Panc1 (cell line): ENCODE measurements at regions not wholly inside any gene's neighbourhood (a gene's known extent, or its start where the extent isn't known, plus 50 kb on each side); places are given as distances from the start of the nearest gene placed in this dataset.

Experiments used
- POLR2AphosphoS5 ChIP-seq: IDR thresholded peaks from 2 replicates; pipeline ENCODE4 v1.6.1; 2012; ENCODE audit warnings: mild to moderate bottlenecking, low read depth, low read length, moderate library complexity
- TF ChIP-seq, protein P1 (sequence below): fragments of 450-650 bp; IDR thresholded peaks from 2 replicates; pipeline ENCODE4 v1.5.1; 2017; ENCODE audit warnings: mild to moderate bottlenecking
- TF ChIP-seq, protein P2 (sequence below), 2 experiments: IDR thresholded peaks; 2 replicates each; pipeline ENCODE4 v1.6.1; 2011 to 2012; ENCODE audit warnings: low read depth in 2 of 2, control low read depth in 1 of 2, low read length in 1 of 2, mild to moderate bottlenecking in 1 of 2, moderate library complexity in 1 of 2; ENCODE audit not compliant: insufficient read depth in 1 of 2

DNA sequence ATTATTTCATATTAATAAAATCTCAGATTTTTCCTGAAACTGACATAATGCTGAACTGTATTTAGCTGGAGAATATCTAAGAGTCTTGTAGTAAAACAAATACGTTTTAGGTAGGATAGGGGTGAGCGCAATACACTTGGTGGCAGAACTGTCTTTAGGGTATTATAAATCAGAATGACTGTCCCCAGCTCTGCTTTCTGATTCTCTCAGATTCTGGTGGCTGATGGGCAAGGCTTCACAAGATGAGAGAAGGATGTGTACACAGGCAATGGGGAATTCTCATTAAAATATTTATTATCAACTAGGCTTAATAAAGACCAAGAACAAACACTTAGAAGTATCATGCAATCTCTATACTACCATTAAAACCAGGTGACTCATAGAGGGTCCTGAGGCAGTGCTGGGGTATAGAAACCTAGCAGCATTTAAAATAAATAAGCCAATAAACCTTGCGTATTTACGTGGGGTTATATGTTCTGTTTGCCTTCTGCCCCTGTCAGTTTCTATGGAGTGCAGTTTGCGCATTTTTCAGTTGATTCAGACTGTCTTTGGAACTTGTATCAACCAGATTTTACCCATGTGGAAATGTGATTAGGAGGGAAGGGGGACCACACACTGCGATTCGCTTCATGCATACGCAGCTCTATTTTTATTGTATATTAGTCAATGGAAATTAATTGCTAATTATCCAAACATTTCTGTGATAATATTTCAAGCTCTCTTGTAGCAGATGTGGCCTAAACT, 1150.7 kb upstream of the WWC1 start:
- TF ChIP-seq, protein P1, sequence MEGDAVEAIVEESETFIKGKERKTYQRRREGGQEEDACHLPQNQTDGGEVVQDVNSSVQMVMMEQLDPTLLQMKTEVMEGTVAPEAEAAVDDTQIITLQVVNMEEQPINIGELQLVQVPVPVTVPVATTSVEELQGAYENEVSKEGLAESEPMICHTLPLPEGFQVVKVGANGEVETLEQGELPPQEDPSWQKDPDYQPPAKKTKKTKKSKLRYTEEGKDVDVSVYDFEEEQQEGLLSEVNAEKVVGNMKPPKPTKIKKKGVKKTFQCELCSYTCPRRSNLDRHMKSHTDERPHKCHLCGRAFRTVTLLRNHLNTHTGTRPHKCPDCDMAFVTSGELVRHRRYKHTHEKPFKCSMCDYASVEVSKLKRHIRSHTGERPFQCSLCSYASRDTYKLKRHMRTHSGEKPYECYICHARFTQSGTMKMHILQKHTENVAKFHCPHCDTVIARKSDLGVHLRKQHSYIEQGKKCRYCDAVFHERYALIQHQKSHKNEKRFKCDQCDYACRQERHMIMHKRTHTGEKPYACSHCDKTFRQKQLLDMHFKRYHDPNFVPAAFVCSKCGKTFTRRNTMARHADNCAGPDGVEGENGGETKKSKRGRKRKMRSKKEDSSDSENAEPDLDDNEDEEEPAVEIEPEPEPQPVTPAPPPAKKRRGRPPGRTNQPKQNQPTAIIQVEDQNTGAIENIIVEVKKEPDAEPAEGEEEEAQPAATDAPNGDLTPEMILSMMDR, result no peak
- no peak for TF ChIP-seq POLR2AphosphoS5
- TF ChIP-seq, protein P2, sequence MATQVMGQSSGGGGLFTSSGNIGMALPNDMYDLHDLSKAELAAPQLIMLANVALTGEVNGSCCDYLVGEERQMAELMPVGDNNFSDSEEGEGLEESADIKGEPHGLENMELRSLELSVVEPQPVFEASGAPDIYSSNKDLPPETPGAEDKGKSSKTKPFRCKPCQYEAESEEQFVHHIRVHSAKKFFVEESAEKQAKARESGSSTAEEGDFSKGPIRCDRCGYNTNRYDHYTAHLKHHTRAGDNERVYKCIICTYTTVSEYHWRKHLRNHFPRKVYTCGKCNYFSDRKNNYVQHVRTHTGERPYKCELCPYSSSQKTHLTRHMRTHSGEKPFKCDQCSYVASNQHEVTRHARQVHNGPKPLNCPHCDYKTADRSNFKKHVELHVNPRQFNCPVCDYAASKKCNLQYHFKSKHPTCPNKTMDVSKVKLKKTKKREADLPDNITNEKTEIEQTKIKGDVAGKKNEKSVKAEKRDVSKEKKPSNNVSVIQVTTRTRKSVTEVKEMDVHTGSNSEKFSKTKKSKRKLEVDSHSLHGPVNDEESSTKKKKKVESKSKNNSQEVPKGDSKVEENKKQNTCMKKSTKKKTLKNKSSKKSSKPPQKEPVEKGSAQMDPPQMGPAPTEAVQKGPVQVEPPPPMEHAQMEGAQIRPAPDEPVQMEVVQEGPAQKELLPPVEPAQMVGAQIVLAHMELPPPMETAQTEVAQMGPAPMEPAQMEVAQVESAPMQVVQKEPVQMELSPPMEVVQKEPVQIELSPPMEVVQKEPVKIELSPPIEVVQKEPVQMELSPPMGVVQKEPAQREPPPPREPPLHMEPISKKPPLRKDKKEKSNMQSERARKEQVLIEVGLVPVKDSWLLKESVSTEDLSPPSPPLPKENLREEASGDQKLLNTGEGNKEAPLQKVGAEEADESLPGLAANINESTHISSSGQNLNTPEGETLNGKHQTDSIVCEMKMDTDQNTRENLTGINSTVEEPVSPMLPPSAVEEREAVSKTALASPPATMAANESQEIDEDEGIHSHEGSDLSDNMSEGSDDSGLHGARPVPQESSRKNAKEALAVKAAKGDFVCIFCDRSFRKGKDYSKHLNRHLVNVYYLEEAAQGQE (IDR thresholded peaks at IDR 0.05; ENCODE audit: insufficient read depth in 1 of 2, low read depth in 2 of 2, low read length in 1 of 2), result no peak
